Glomerular visceral epithelial cell (primary cell): ENCODE measurements at regions not wholly inside any gene's neighbourhood (a gene's known extent, or its start where the extent isn't known, plus 50 kb on each side); places are given as distances from the start of the nearest gene placed in this dataset.
"Not testable (repeated sequence)": the region's sequence is repeated elsewhere in the genome, so short reads cannot be mapped to it uniquely, and the experiment has no call there.

Experiments
- DNase-seq: peaks from one replicate; pipeline ENCODE4 v3.0.0-alpha.2; 2016; ENCODE audit errors: extremely low spot score

DNA sequence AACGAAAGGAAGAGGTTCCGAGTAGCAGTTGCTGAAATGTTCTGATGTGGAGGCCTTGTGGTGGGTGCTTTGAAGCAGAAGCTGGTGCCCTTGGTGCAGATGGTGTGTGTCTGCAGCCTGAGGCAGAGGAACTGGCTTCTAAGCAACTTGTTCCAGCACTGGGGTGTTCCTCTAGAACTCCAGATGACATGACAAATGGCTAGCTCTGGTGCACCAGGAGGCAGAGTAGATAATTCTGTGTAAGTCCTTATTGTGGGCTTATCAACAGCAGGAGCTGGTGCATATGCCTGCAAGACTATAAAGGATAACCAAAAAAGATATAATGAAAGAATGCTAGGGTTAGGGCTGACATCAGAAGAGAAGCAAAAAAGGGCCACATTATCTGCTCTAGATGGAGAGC lies 76.5 kb downstream of the ARL5B start:
- no peak for DNase-seq

- peak; percentile 15 for DNase-seq
Measured at GRCh38 chr10:18737236-18737635, 78.0 kb downstream of the ARL5B start.

DNA sequence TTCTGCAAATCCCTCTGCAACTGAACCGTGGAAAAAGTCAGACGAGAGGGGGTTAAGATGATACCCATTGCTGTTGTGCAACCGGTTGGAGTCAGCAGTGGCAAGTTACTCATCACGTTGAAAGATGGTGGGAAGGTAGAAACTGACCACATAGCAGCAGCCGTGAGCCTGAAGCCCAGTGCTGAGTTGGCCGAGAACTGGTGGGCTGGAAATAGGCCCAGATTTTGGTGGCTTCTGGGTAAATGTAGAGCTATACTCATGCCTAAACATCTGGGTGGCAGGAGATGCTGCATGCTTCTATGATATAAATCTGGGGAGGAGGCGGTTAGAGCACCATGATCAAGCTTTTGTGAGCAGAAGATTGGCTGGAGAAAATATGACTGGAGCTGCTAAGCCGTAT lies 78.6 kb downstream of the ARL5B start:
- peak; percentile 31 for DNase-seq

DNA sequence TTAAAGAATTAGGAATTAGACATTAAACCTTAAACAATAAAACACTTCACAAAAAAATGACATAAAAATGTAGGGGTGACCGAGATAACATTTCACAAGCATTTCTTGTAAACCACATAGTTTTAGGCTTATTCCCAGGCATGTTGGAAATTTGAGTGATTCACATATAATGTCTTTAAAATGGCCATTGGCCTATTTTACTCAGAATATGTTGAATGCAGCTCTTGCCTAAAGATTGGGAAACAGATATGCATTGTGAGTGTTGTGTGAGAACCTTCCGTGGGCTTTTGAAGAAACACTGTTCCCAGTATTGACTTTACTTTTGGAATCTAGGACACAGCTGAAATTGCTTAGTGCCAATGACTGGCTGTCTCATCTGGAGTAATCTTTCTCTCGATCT lies 79.6 kb downstream of the ARL5B start:
- DNase-seq = no peak

DNA sequence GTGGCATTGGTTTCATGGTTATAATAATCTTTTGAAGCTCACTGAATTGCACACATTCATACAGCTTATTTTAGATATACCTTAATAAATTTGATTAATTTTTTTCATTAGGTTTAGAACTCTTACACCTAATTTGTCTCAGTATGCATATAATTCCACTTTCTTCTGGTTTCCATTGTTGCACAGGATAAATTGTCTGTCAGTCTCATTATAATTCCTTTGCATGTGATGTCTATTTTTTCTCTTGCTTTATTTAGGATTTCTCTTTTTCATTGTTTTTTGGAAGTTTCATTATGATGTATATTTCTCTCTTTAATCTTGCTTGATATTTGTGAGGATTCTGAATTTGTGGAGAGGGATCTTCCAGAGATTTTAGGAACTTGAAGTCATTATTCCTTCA lies 84.7 kb downstream of the ARL5B start:
- DNase-seq = no peak

- DNase-seq = no peak
Measured at GRCh38 chr10:18753312-18753895, 94.2 kb downstream of the ARL5B start.

- no peak for DNase-seq
Measured at GRCh38 chr10:18759575-18759974, 100.3 kb downstream of the ARL5B start.

DNA sequence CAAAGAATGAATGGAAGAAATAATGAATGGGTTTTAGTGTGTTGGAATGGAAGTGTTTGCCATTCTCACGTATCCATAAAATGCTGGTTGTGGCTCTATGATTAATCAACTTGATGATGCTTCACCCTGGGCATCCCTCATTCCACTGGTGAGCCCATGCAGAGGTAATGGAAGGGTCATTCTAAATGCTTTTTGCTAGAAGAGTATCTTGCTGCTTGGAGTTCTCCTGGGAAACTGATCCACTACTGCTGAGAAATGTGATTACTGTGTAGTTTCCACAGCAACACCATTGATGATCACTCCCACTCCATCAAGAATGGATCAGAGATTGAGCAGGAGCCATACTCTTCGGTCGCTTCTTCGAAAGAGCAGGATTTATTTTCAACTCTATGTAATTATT lies 101.6 kb downstream of the ARL5B start:
- DNase-seq = no peak

- DNase-seq = no peak
Measured at GRCh38 chr10:18767981-18768380, 108.8 kb downstream of the ARL5B start.

DNA sequence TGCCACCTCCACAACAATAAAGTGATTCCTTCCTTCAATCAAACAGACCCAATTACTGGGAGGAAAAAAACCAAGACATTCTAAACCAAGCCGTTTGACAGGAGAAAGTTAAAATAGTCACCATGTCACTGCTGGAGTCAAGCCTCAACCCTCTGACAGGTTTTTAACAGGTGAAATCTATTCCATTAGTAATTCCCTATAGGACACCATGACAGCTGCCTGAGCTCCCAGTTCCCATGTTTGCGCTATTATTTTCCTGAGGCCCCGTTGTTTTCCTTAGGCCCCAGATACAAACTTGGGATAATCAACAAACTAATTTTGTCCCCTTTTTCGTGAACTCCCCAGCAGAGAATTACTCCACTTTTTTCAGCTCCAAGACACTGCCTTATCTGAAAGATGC lies 113.9 kb downstream of the ARL5B start:
- DNase-seq = no peak

DNA sequence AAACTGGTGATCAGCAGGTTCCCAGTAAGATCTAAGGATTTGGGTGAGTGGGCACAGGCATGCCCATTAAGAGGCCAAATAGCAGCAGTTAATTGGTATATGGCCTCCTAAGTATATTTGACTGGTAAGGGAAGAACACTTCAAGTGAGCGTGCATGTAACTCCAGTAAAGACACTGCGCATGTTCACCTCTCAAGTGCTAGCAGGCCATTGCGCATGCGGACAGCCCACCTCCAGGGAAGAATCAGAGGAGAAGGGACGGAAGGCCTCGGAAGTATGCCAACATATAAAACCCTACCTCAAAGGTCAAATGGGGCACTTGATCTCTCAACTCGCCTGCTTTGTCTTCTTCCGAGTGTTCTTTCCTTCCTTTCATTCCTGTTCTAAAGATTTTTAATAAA lies 118.0 kb downstream of the ARL5B start:
- DNase-seq = no peak

- no peak for DNase-seq
Measured at GRCh38 chr10:18786478-18786877, 127.2 kb downstream of the ARL5B start.

- DNase-seq = peak; percentile 34
Measured at GRCh38 chr10:18793951-18794350, 134.7 kb downstream of the ARL5B start.

DNA sequence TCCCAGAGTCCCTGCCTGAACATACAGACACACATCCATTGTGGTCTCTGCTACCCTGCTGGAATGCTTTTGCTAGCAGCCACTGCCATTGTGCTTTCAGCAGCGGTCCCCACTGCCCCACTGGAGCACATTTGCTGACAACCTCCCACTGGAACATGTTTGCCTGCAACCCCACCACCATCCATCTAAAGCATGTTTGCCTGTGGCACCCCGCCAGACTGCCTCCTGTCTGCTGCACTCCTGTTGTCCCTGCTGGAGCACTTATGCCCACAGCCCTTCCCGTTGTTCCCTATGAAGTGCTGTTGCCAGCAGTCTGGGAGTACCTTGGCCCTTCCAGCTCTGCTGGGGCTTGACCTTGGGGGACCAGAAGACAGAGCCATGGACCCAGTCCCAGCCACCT lies 136.3 kb downstream of the ARL5B start:
- no peak for DNase-seq

DNA sequence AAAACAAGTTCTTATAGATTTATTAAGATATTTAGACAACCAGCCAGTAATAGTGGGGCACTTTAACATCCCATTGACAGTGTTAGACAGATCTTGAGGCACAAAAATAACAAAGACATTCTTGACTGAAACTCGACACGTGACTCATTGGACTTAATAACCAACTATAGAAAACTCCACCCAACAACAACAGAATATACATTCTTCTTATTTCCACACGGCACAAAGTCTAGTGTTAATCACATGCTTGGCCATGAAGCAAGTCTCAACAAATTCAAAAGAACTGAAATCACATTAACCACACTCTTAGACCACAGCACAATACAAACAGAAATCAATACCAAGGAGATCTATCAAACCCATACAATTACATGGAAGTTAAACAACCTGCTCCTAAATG lies 138.1 kb downstream of the ARL5B start:
- DNase-seq = no peak

GRCh38 chr10:18822156-18822555 lies 162.9 kb downstream of the ARL5B start:
- peak; percentile 17 for DNase-seq

DNA sequence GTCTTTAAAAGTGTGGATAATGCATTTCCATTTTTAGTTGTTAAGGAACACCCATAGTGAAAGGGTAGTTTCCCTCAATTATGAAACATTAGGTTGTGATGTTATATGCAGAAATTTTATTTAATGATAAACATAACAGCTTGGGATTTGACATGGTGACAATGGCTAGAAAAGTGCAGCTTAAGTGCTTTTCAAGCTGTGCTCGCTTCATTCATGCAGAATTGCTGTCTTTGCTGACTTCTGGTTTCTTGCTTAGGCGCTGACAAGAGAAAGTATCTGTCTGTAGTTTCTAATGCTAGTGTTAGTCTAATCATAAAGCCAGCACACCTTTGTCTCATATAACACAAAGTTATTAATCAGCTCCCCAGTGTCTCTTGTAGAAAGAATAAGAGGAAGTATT lies 170.0 kb downstream of the ARL5B start:
- DNase-seq = no peak

- no peak for DNase-seq
Measured at GRCh38 chr10:18830277-18830676, 171.0 kb downstream of the ARL5B start.

GRCh38 chr10:18856623-18857022 lies 192.0 kb upstream of the MALRD1 start:
- DNase-seq = not testable (repeated sequence)

- DNase-seq = no peak
Measured at GRCh38 chr10:18859659-18860058, 188.9 kb upstream of the MALRD1 start.

- DNase-seq = no peak
Measured at GRCh38 chr10:18860186-18860585, 188.4 kb upstream of the MALRD1 start.

GRCh38 chr10:18860631-18861240 lies 187.9 kb upstream of the MALRD1 start:
- no peak for DNase-seq

GRCh38 chr10:18861382-18861781 lies 187.2 kb upstream of the MALRD1 start:
- DNase-seq = no peak

GRCh38 chr10:18866852-18867251 lies 181.7 kb upstream of the MALRD1 start:
- no peak for DNase-seq
